Thoracic aorta (tissue), 2 donors: ENCODE measurements at regions not wholly inside any gene's neighbourhood (a gene's known extent, or its start where the extent isn't known, plus 50 kb on each side); places are given as distances from the start of the nearest gene placed in this dataset.

Experiments
- ATAC-seq: fragments of 150-250 bp; one replicate; pipeline ENCODE4 v1.8.0; 2017; ENCODE audit warnings: low read depth; ENCODE audit not compliant: insufficient number of reproducible peaks, low FRiP score
- DNase-seq: peaks from one replicate; pipeline ENCODE4 v3.0.0-alpha.2; 2020; ENCODE audit warnings: low spot score
- H3K27ac ChIP-seq, 2 donors: fragments of 200-600 bp; sonication (generic); 1 replicate in 1 of 2; 2 replicates in 1 of 2; pipeline ENCODE4 v1.5.1; 2016; ENCODE audit warnings: mild to moderate bottlenecking in 2 of 2, moderate library complexity in 2 of 2
- H3K27me3 ChIP-seq: fragments of 200-600 bp; sonication (generic); replicated peaks from 2 replicates; pipeline ENCODE4 v1.6.0; 2016; ENCODE audit warnings: mild to moderate bottlenecking; ENCODE audit not compliant: insufficient read depth
- H3K36me3 ChIP-seq: fragments of 200-600 bp; sonication (generic); one replicate; pipeline ENCODE4 v1.5.1; 2016
- H3K4me1 ChIP-seq, 2 donors: fragments of 200-600 bp; sonication (generic); 1 replicate in 1 of 2; 2 replicates in 1 of 2; pipeline versions ENCODE4 v1.5.1 to v1.6.0; 2016; ENCODE audit warnings: low read depth in 2 of 2, mild to moderate bottlenecking in 1 of 2; ENCODE audit not compliant: control insufficient read depth in 1 of 2
- H3K4me3 ChIP-seq: fragments of 200-600 bp; sonication (generic); 2 replicates; pipeline ENCODE4 v1.5.1; 2016; ENCODE audit warnings: mild to moderate bottlenecking
- H3K9me3 ChIP-seq: fragments of 200-600 bp; sonication (generic); 2 replicates; pipeline ENCODE4 v1.5.1; 2016
- CTCF ChIP-seq: fragments of 200-600 bp; sonication (generic); IDR thresholded peaks from one replicate; pipeline ENCODE4 v1.5.1; 2019; ENCODE audit warnings: antibody characterized with exemption

- H3K4me1 ChIP-seq, result no peaks in the 10 kb centered on the region
- no peak for TF ChIP-seq CTCF
- no peak overlapping the region for H3K27ac ChIP-seq
- H3K27me3 ChIP-seq, result no peaks in the 10 kb centered on the region
- no peak for ATAC-seq
- H3K9me3 ChIP-seq, result peaks cover 2% of the 10 kb centered on the region
- DNase-seq, result no peak
- H3K36me3 ChIP-seq, result no peaks in the 10 kb centered on the region
- no peak overlapping the region for H3K4me3 ChIP-seq
Observed at GRCh38 chr6:153263489-153263888, 132.4 kb upstream of the RGS17 start.

- Histone ChIP-seq H3K9me3 (no peaks in the 10 kb centered on the region), H3K36me3 (no peaks in the 10 kb centered on the region), H3K4me1 (no peaks in the 10 kb centered on the region), H3K27me3 (no peaks in the 10 kb centered on the region), H3K27ac (no peak overlapping the region), H3K4me3 (no peak overlapping the region)
- no peak for ATAC-seq
- DNase-seq, result no peak
- TF ChIP-seq CTCF, result no peak
Observed at GRCh38 chr6:153251326-153251725, 120.2 kb upstream of the RGS17 start.

GRCh38 chr6:153237670-153238069, 106.6 kb upstream of the RGS17 start:
- TF ChIP-seq CTCF, result no peak
- ATAC-seq (no peak), DNase-seq (no peak)
- Histone ChIP-seq H3K27ac (no peak overlapping the region), H3K4me1 (no peaks in the 10 kb centered on the region), H3K36me3 (no peaks in the 10 kb centered on the region), H3K4me3 (no peak overlapping the region), H3K27me3 (no peaks in the 10 kb centered on the region), H3K9me3 (peaks cover 2% of the 10 kb centered on the region)

- H3K4me1 ChIP-seq, result peaks cover 0 to 3% of the 10 kb centered on the region in 2 donors
- H3K4me3 ChIP-seq, result no peak overlapping the region
- no peaks in the 10 kb centered on the region for H3K9me3 ChIP-seq
- ATAC-seq, result no peak
- no peaks in the 10 kb centered on the region for H3K36me3 ChIP-seq
- DNase-seq, result peak; percentile 3
- no peaks in the 10 kb centered on the region for H3K27me3 ChIP-seq
- H3K27ac ChIP-seq, result no peak overlapping the region
- peak; percentile 86 for TF ChIP-seq CTCF
Observed at GRCh38 chr6:153231048-153231646, 100.1 kb upstream of the RGS17 start.

GRCh38 chr6:153218184-153218792, 87.2 kb upstream of the RGS17 start:
- DNase-seq (no peak), ATAC-seq (no peak)
- no peaks in the 10 kb centered on the region for H3K27me3 ChIP-seq
- no peak overlapping the region for H3K27ac ChIP-seq
- H3K4me3 ChIP-seq, result no peak overlapping the region
- H3K36me3 ChIP-seq, result no peaks in the 10 kb centered on the region
- no peak for TF ChIP-seq CTCF
- H3K9me3 ChIP-seq, result no peaks in the 10 kb centered on the region
- H3K4me1 ChIP-seq, result peaks cover 6 to 22% of the 10 kb centered on the region in 2 donors
